ENCODE measurements at regions not wholly inside any gene's neighbourhood (a gene's known extent, or its start where the extent isn't known, plus 50 kb on each side); places are given as distances from the start of the nearest gene placed in this dataset.
"Not testable (repeated sequence)": the region's sequence is repeated elsewhere in the genome, so short reads cannot be mapped to it uniquely, and the experiment has no call there.

GRCh38 chr18:29406996-29407395 lies 1230.1 kb upstream of the CDH2 start:
- no peak for ATAC-seq (replicated peaks)
- no peaks in the 10 kb centered on the region for H3K36me3 Mint-ChIP-seq (ENCODE audit: low read depth)
- peaks cover 7% of the 10 kb centered on the region for H3K9me3 Mint-ChIP-seq
- H3K27me3 Mint-ChIP-seq = no peaks in the 10 kb centered on the region
- H3K4me1 Mint-ChIP-seq = no peaks in the 10 kb centered on the region
- H3K4me3 Mint-ChIP-seq = no peak overlapping the region
- H3K27ac Mint-ChIP-seq = no peak overlapping the region

- no peaks in the 10 kb centered on the region for H3K4me1 Mint-ChIP-seq
- ATAC-seq (replicated peaks) = no peak
- H3K9me3 Mint-ChIP-seq = peaks cover 28% of the 10 kb centered on the region
- H3K27ac Mint-ChIP-seq = no peak overlapping the region
- H3K36me3 Mint-ChIP-seq (ENCODE audit: low read depth) = no peaks in the 10 kb centered on the region
- no peak overlapping the region for H3K4me3 Mint-ChIP-seq
- H3K27me3 Mint-ChIP-seq = no peaks in the 10 kb centered on the region
Measured at GRCh38 chr18:29397536-29397935, 1220.6 kb upstream of the CDH2 start.

DNA sequence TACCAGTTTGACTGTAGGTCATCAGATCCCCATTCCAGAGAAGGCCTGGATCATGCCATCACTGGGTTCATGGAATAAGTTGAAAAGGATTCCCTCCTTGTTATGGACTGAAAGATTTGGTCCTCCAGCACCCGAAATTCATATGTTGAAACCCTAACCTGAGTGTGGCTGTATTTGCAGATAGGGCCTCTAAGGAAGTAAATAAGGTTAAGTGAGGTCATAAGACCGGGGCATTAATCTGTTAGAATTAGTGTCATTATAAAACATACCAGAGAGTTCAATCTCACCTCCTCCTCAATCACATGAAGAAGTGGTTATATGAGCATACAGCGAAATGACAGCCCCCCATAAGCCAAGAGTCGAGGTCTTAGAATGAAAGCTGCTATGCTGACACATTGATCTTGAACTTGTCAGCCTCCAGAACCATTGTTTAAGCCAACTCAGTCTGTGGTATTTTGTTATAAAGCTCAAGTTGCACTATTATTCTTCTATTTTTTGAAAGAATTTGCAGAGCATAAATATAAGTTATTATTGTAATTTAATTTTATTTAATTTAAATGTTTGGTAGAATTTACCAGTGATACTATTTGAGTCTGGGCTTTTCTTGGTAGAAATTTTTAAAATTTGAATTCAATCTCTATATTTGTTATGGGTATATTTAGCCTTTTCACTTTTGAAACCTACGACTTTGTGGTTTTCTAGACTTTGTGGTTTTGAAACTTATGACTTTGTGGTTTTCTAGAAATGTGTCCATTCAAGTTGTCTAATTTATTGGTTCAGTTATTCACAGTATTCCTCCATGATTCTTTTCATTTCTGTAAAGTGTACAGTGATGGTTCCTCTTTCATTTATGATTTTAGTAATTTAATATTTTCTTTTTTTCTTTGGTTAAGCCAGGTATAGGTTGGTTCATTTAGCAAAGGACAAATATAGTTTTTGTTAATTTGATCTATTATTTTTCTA lies 1206.7 kb upstream of the CDH2 start:
- no peaks in the 10 kb centered on the region for H3K27me3 Mint-ChIP-seq
- H3K27ac Mint-ChIP-seq = no peak overlapping the region
- H3K36me3 Mint-ChIP-seq (ENCODE audit: low read depth) = no peaks in the 10 kb centered on the region
- H3K4me3 Mint-ChIP-seq = no peak overlapping the region
- peaks cover 5% of the 10 kb centered on the region for H3K9me3 Mint-ChIP-seq
- no peaks in the 10 kb centered on the region for H3K4me1 Mint-ChIP-seq
- ATAC-seq (replicated peaks) = no peak

- Mint-ChIP-seq H3K9me3 (peaks cover 8% of the 10 kb centered on the region), H3K4me1 (no peaks in the 10 kb centered on the region), H3K27me3 (no peaks in the 10 kb centered on the region), H3K4me3 (no peak overlapping the region), H3K36me3 (ENCODE audit: low read depth) (no peaks in the 10 kb centered on the region), H3K27ac (no peak overlapping the region)
- ATAC-seq (replicated peaks) = no peak
Measured at GRCh38 chr18:29378651-29379136, 1201.8 kb upstream of the CDH2 start.

GRCh38 chr18:29377346-29377745 lies 1200.4 kb upstream of the CDH2 start:
- H3K27me3 Mint-ChIP-seq = no peaks in the 10 kb centered on the region

GRCh38 chr18:29373000-29373399 lies 1196.1 kb upstream of the CDH2 start:
- peaks cover 9% of the 10 kb centered on the region for H3K9me3 Mint-ChIP-seq
- H3K4me3 Mint-ChIP-seq = no peak overlapping the region
- H3K27ac Mint-ChIP-seq = no peak overlapping the region
- H3K27me3 Mint-ChIP-seq = no peaks in the 10 kb centered on the region
- no peak for ATAC-seq (replicated peaks)
- no peaks in the 10 kb centered on the region for H3K36me3 Mint-ChIP-seq (ENCODE audit: low read depth)
- no peaks in the 10 kb centered on the region for H3K4me1 Mint-ChIP-seq

More at GRCh38 chr18:29377346-29377745, 1200.4 kb upstream of the CDH2 start:
- peaks cover 14% of the 10 kb centered on the region for H3K9me3 Mint-ChIP-seq
- H3K36me3 Mint-ChIP-seq (ENCODE audit: low read depth) = no peaks in the 10 kb centered on the region
- ATAC-seq (replicated peaks) = no peak
- H3K27ac Mint-ChIP-seq = no peak overlapping the region
- H3K4me3 Mint-ChIP-seq = no peak overlapping the region
- H3K4me1 Mint-ChIP-seq = no peaks in the 10 kb centered on the region

GRCh38 chr18:29361843-29362242 lies 1184.9 kb upstream of the CDH2 start:
- H3K27ac Mint-ChIP-seq = no peak overlapping the region
- no peaks in the 10 kb centered on the region for H3K4me1 Mint-ChIP-seq
- no peak for ATAC-seq (replicated peaks)
- no peak overlapping the region for H3K4me3 Mint-ChIP-seq
- no peaks in the 10 kb centered on the region for H3K27me3 Mint-ChIP-seq
- H3K36me3 Mint-ChIP-seq (ENCODE audit: low read depth) = no peaks in the 10 kb centered on the region
- H3K9me3 Mint-ChIP-seq = peaks cover 13% of the 10 kb centered on the region

DNA sequence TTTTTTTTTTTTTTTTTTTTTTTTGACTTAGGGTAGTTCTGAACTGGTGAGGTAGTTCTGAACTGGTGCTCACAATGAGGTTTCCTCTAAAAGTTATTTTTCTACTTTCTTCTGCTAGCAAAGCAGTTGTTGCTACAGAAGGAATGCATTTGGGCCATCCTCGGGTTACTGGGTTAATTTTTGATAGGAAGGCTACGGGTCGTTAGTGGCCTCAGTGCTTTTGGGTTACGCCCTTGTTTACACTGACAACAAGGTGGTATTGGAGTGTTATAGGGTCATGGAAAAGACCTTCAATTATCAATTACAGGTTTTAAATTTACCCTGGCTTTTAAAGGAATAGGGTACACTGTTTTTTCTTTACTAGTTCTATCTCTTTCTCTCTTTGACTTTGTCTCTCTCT lies 1183.7 kb upstream of the CDH2 start:
- not testable (repeated sequence) for H3K4me3 Mint-ChIP-seq; H3K27me3 Mint-ChIP-seq; H3K27ac Mint-ChIP-seq; H3K36me3 Mint-ChIP-seq (ENCODE audit: low read depth); ATAC-seq (replicated peaks); H3K4me1 Mint-ChIP-seq
- peaks cover 17% of the 10 kb centered on the region for H3K9me3 Mint-ChIP-seq

DNA sequence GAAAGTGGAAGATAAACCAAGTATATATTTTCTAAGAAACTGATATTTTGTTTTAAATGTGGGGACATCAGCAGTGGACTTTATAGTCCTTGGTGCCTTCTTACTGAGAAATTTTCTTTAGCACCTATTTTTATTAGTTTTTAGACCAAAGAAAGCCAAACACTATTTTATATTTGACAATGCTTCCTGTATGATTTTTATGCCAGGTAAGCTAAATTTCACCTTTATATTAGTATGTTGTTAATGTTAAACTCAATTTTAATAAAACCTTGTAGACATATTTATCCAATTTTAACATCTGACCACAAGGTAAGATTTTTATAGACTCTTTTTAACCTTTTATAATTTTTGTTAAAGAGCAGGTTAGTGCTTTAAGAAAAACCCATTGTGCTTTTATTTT lies 1182.3 kb upstream of the CDH2 start:
- not testable (repeated sequence) for ATAC-seq (replicated peaks); H3K27me3 Mint-ChIP-seq; H3K4me3 Mint-ChIP-seq; H3K36me3 Mint-ChIP-seq (ENCODE audit: low read depth); H3K27ac Mint-ChIP-seq; H3K4me1 Mint-ChIP-seq
- peaks cover 17% of the 10 kb centered on the region for H3K9me3 Mint-ChIP-seq

GRCh38 chr18:29351171-29351570 lies 1174.2 kb upstream of the CDH2 start:
- Mint-ChIP-seq H3K9me3 (peaks cover 4% of the 10 kb centered on the region), H3K27ac (no peak overlapping the region), H3K4me3 (no peak overlapping the region), H3K4me1 (no peaks in the 10 kb centered on the region), H3K36me3 (ENCODE audit: low read depth) (no peaks in the 10 kb centered on the region), H3K27me3 (no peaks in the 10 kb centered on the region)
- ATAC-seq (replicated peaks) = no peak

DNA sequence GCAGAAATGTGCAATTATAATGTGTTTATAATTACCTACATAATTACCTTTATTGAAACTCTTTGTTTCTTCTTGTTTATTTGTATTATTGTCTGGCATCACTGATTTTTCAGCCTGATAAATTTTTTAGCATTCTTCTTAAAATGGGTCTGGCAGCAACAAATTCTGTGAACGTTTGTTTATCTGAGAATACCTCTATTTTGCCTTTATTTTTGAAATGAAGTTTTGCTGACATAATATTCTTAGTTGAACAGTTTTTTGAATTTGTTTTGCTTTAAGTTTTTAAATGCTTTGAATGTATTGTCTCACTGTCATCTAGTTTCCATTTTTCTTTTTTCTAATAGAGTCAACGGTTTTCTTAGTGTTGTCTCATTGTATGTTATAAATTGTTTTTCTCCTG lies 1152.0 kb upstream of the CDH2 start:
- Mint-ChIP-seq H3K9me3 (peaks cover 11% of the 10 kb centered on the region), H3K27me3 (no peaks in the 10 kb centered on the region), H3K4me3 (no peak overlapping the region), H3K36me3 (ENCODE audit: low read depth) (no peaks in the 10 kb centered on the region), H3K4me1 (no peaks in the 10 kb centered on the region), H3K27ac (no peak overlapping the region)
- no peak for ATAC-seq (replicated peaks)

GRCh38 chr18:29326214-29326613 lies 1149.3 kb upstream of the CDH2 start:
- Mint-ChIP-seq H3K27me3 (no peaks in the 10 kb centered on the region), H3K4me1 (no peaks in the 10 kb centered on the region), H3K9me3 (peaks cover 14% of the 10 kb centered on the region), H3K36me3 (ENCODE audit: low read depth) (no peaks in the 10 kb centered on the region), H3K4me3 (no peak overlapping the region), H3K27ac (no peak overlapping the region)
- no peak for ATAC-seq (replicated peaks)

DNA sequence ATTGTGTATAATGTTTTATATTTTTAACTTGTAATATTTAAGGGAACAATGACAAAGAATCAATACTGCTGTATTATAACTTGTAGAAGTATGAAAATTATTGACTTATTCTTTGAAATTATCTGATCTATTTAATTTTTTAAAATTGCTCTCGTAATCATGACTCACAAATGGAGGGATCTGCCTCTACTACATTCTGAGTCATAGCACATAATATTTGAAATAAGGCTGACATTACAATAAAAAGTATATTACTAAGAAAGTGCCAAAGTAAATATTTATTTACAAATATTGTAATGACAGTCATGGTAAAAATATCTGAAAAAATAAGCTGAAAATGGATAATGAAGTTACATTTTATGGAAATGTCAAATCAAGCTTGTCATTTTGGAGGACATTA lies 1144.6 kb upstream of the CDH2 start:
- Mint-ChIP-seq H3K4me1 (no peaks in the 10 kb centered on the region), H3K4me3 (no peak overlapping the region), H3K9me3 (peaks cover 16% of the 10 kb centered on the region), H3K36me3 (ENCODE audit: low read depth) (no peaks in the 10 kb centered on the region), H3K27me3 (no peaks in the 10 kb centered on the region), H3K27ac (no peak overlapping the region)
- ATAC-seq (replicated peaks) = no peak

- Mint-ChIP-seq H3K4me3 (no peak overlapping the region), H3K4me1 (no peaks in the 10 kb centered on the region), H3K9me3 (peaks cover 12% of the 10 kb centered on the region), H3K27me3 (no peaks in the 10 kb centered on the region), H3K36me3 (ENCODE audit: low read depth) (no peaks in the 10 kb centered on the region), H3K27ac (no peak overlapping the region)
- no peak for ATAC-seq (replicated peaks)
Measured at GRCh38 chr18:29313312-29313711, 1136.4 kb upstream of the CDH2 start.

DNA sequence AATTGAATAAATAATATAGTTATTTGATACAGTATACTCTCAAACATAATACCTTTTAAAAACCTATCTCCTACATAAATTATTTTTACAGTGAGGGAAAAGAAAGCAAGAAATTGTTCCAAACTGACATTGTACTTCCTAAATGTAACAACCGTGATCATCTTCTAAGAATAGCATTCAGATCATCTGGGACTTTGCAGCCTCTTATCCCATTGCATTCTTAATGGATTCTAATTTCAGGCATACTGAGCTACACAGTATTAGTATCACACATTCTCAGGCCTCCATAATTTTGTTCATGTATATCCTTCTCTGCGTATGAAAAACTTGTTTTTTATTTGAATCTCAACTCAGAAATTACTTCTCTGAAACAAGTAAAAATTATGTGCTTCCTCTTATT lies 1134.7 kb upstream of the CDH2 start:
- no peak overlapping the region for H3K4me3 Mint-ChIP-seq
- ATAC-seq (replicated peaks) = no peak

More for the DNA sequence above, 1134.7 kb upstream of the CDH2 start:
- Mint-ChIP-seq H3K4me1 (no peaks in the 10 kb centered on the region), H3K27me3 (no peaks in the 10 kb centered on the region), H3K27ac (no peak overlapping the region), H3K36me3 (ENCODE audit: low read depth) (no peaks in the 10 kb centered on the region), H3K9me3 (peaks cover 8% of the 10 kb centered on the region)

Measured in activated T-helper 17 cell treated with anti-CD3 and anti-CD28 coated beads, Interleukin-2, amount 50 U/mL, for 72 hours (primary cell).